ENCODE measurements at regions not wholly inside any gene's neighbourhood (a gene's known extent, or its start where the extent isn't known, plus 50 kb on each side); places are given as distances from the start of the nearest gene placed in this dataset.

DNA sequence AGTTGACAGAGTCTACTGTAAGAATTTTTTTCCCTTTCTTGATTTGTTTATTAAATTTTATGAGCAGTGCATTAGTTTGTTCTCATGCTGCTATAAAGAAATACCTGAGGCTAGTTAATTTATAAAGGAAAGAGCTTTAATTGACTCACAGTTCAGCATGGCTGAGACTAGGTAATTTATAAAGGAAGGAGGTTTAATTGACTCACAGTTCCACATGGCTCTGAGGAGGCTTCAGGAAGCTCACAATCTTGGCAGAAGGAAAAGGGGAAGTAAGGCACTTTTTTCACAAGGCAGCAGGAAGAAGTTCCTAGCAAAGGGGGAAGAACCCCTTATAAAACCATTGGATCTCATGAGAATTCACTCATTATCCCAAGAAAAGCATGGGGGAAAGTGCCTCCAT lies 191.4 kb upstream of the VRK2 start:
- Histone ChIP-seq H3K36me3 (no peaks in the 10 kb centered on the region), H3K27ac (no peak overlapping the region), H3K4me3 (no peak overlapping the region), H3K4me1 (no peaks in the 10 kb centered on the region), H3K9me3 (no peaks in the 10 kb centered on the region), H3K27me3 (no peaks in the 10 kb centered on the region)
- DNase-seq: no peak
- intact Hi-C loops (cut with DNase I; ENCODE audit: low total_unique reads): no loop called here
- TF ChIP-seq, protein P1, sequence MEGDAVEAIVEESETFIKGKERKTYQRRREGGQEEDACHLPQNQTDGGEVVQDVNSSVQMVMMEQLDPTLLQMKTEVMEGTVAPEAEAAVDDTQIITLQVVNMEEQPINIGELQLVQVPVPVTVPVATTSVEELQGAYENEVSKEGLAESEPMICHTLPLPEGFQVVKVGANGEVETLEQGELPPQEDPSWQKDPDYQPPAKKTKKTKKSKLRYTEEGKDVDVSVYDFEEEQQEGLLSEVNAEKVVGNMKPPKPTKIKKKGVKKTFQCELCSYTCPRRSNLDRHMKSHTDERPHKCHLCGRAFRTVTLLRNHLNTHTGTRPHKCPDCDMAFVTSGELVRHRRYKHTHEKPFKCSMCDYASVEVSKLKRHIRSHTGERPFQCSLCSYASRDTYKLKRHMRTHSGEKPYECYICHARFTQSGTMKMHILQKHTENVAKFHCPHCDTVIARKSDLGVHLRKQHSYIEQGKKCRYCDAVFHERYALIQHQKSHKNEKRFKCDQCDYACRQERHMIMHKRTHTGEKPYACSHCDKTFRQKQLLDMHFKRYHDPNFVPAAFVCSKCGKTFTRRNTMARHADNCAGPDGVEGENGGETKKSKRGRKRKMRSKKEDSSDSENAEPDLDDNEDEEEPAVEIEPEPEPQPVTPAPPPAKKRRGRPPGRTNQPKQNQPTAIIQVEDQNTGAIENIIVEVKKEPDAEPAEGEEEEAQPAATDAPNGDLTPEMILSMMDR (IDR thresholded peaks at IDR 0.05): no peak

DNA sequence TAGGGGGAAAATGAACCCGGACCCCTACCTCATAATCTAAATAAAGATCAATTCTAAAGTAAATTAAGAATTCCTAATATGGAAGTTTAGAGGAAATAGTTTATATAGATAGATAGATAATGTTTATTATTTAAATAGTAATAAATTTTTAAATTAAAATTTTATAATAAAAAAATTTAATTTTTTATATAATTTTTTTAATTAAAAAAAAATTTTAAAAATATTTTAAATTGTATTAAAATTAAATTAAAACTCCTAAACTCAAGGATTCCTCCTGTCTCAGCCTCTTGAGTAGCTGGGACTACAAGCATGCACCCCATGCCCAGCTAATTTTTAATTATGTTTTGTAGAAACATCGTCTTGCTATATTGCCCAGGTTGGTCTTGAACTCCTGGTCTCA lies 186.9 kb upstream of the VRK2 start:
- Histone ChIP-seq H3K9me3 (no peaks in the 10 kb centered on the region), H3K4me3 (no peak overlapping the region), H3K27ac (no peak overlapping the region), H3K36me3 (no peaks in the 10 kb centered on the region), H3K27me3 (no peaks in the 10 kb centered on the region), H3K4me1 (no peaks in the 10 kb centered on the region)
- TF ChIP-seq, protein P1 (IDR thresholded peaks at IDR 0.05): no peak
- intact Hi-C loops (cut with DNase I; ENCODE audit: low total_unique reads): no loop called here
- DNase-seq: no peak

- no peaks in the 10 kb centered on the region for H3K27me3 ChIP-seq
- H3K36me3 ChIP-seq: no peaks in the 10 kb centered on the region
- no peak for DNase-seq
- no peak overlapping the region for H3K27ac ChIP-seq
- TF ChIP-seq, protein P1 (IDR thresholded peaks at IDR 0.05): no peak
- intact Hi-C loops (cut with DNase I; ENCODE audit: low total_unique reads): no loop called here
- no peak overlapping the region for H3K4me3 ChIP-seq
- H3K4me1 ChIP-seq: no peaks in the 10 kb centered on the region
- no peaks in the 10 kb centered on the region for H3K9me3 ChIP-seq
These were observed 184.5 kb upstream of the VRK2 start for GRCh38 chr2:57862153-57862552.

GRCh38 chr2:57862727-57863126 lies 183.9 kb upstream of the VRK2 start:
- no peak for DNase-seq
- no peak overlapping the region for H3K4me3 ChIP-seq
- no peaks in the 10 kb centered on the region for H3K9me3 ChIP-seq
- intact Hi-C loops (cut with DNase I; ENCODE audit: low total_unique reads): no loop called here
- TF ChIP-seq, protein P1 (IDR thresholded peaks at IDR 0.05): no peak
- no peak overlapping the region for H3K27ac ChIP-seq
- no peaks in the 10 kb centered on the region for H3K4me1 ChIP-seq
- H3K27me3 ChIP-seq: no peaks in the 10 kb centered on the region
- no peaks in the 10 kb centered on the region for H3K36me3 ChIP-seq

- no peaks in the 10 kb centered on the region for H3K27me3 ChIP-seq
- no peaks in the 10 kb centered on the region for H3K4me1 ChIP-seq
- no peak overlapping the region for H3K27ac ChIP-seq
- no peak for DNase-seq
- TF ChIP-seq, protein P1 (IDR thresholded peaks at IDR 0.05): no peak
- H3K4me3 ChIP-seq: no peak overlapping the region
- no peaks in the 10 kb centered on the region for H3K9me3 ChIP-seq
- no peaks in the 10 kb centered on the region for H3K36me3 ChIP-seq
- intact Hi-C loops (cut with DNase I; ENCODE audit: low total_unique reads): no loop called here
These were observed 181.7 kb upstream of the VRK2 start for GRCh38 chr2:57864926-57865325.

GRCh38 chr2:57867730-57868129 lies 178.9 kb upstream of the VRK2 start:
- no peak overlapping the region for H3K4me3 ChIP-seq
- H3K36me3 ChIP-seq: no peaks in the 10 kb centered on the region
- no peaks in the 10 kb centered on the region for H3K4me1 ChIP-seq
- TF ChIP-seq, protein P1 (IDR thresholded peaks at IDR 0.05): no peak
- H3K27ac ChIP-seq: no peak overlapping the region
- H3K9me3 ChIP-seq: no peaks in the 10 kb centered on the region
- no peak for DNase-seq
- H3K27me3 ChIP-seq: no peaks in the 10 kb centered on the region
- intact Hi-C loops (cut with DNase I; ENCODE audit: low total_unique reads): no loop called here

All from tibial artery (tissue), 4 donors.